ENCODE measurements at regions not wholly inside any gene's neighbourhood (a gene's known extent, or its start where the extent isn't known, plus 50 kb on each side); places are given as distances from the start of the nearest gene placed in this dataset.

DNA sequence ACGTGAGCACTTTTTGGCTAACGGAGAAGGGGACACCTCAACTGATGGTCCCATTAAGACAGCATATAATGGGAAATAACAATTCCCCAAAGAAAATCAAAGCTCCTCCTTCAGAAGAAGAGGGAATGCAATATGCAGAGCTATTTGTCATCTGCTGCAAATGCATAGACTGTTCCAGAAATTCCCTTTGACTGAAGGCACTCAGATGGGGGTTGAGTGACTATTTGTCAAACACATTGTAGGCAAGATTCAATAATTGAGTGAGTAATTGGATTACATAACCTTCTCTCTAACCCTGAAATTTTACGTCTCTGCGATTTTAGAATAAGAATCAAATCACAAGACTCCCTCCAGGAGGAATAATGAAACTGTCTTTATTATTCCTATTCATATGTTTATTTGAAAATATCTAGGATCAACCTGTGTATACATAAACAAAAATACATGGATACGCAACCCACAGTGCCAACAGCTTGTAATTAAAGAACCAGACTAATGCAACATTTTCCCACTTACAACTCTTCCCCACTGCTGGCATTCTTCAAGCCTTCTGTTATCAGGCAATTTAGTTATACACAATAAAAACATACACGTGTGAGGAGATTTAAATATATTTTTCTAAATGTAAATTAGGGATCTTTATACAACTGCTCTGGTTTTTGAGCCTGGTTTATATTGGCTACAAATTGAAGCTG, 256.6 kb downstream of the GBA3 start:
- no peak for DNase-seq (ENCODE audit: low spot score)

DNA sequence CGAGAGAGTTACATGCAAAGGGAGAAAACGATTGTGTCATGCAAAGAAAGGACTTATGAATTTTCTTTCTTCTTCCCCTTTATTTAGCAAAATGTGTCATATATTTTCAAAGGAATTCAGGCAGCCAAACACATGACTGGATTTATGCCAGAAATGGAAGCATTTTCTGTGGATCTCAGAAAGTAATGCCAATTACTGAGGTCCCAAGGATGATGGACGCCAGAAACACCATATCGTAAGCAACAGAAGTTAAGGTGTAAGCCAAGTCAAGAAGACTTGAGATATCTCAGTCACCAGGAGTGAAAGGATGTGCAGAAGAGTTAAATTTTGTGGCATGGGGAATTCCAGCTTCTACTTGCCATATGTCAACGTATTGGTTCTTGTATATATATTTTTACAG, 255.1 kb downstream of the GBA3 start:
- DNase-seq (ENCODE audit: low spot score) = no peak

DNA sequence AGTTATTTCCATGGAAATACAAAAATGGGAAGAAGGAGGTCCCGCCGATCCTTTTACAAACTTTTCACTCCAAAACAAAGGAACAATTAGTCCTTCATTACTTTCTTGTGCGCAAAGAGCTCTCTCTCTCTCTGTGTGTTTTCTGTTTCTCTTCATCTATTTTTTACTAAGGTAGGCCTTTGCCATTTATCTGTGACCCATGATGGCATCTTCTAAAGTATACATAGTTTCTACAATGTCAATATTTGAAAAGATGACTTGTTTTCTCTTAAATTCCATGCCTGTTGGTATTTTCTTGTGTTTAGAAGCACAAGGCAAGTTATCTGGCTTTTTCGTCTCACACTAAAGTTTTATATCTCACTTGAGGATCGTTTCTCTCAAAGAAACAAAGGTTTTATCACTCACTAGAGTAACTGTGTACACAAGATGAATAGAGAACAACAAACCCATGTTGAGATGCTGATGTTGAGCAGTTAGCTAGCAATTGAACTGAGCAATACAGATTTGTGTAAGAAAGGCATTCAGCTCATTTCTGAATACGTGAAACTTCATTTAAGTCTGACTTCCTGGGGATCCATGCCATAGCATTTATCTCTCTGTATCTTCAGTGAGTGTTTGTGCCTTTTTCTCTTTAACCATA, 250.3 kb downstream of the GBA3 start:
- DNase-seq (ENCODE audit: low spot score) = no peak

DNA sequence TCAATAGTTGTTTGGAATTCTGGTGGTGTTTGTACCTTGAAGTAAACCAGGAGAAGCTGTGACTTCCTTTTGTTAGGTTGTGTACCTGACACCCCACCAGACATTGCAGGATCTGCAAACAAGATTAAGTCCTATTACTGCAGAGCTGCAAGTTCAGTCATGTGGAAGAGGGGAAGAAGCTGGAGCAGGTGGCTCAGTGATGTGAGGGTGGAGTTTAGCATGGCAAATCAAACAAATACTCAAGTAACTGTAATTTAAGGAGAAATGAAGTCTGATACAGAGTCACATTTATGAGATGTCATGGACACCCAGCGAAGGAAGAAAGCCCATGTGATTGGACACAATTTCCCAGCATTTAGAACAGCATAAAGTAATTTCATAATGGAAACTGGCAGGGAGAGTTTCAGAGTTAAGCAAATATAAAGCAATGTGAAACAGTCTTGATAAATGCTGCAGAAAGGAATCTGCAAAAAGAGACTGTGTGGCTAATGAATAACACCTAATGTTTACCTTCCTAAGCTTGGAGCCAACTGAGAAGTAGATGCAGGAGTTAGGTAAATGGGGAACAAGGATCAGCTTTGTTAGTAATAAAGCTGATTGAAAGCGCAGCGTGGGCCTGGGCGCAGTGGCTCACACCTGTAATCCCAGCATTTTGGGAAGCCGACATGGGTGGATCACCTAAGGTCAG, 249.1 kb downstream of the GBA3 start:
- no peak for DNase-seq (ENCODE audit: low spot score)

DNA sequence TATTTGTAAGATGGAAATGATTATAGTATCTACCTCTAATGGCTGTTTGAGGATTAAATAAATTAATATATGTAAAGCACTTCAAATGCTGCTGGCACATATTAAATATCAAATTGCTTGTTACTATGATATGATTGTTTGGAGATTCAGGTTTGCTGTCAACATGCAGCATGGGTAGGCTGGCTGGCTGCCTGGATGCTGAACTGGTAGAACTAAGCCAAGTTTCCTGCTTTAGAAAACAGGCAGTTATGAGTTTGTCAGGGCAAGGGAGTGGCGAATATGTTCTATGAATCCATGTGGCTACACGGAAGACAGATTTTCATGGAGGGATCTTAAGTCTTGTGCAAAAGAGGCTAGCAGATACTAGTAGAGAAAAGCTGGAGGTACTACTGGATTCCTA, 239.6 kb downstream of the GBA3 start:
- DNase-seq (ENCODE audit: low spot score) = no peak

DNA sequence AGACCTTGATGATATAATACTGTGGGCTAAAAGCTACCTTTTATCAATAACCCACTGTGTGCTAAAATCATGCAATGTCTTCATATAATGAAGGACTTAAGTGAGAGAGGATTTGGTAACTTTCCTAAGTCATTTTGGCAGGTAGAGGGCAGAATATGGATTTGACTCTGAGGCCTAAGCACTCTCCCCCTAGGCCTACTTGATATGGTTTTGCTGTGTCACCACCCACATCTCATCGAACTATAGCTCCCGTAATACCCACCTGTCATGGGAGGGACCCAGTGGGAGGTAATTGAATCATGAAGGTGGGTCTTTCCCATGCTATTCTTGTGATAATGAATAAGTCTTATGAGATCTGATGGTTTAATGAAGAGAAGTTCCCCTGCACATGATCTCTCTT, 229.7 kb downstream of the GBA3 start:
- no peak for DNase-seq (ENCODE audit: low spot score)

DNA sequence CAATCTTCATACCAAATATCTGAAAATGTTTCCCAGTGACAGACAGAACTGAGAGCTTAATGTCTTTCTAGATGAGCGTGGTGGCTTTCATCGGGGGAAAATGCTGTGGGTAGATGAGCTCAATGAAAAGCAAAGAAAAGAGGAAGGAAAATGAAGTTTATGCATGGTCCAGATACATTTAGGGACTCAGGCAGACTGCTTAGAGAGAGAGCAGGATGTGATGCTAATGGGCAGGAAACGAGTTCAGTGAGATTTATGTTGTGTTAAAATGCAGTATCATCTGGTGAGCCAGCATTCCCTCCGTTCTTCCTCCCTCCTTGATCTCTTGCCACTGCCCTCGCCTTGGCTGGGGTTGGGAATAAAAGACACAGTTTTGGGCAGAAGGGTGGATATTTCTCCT, 229.2 kb downstream of the GBA3 start:
- no peak for DNase-seq (ENCODE audit: low spot score)

DNA sequence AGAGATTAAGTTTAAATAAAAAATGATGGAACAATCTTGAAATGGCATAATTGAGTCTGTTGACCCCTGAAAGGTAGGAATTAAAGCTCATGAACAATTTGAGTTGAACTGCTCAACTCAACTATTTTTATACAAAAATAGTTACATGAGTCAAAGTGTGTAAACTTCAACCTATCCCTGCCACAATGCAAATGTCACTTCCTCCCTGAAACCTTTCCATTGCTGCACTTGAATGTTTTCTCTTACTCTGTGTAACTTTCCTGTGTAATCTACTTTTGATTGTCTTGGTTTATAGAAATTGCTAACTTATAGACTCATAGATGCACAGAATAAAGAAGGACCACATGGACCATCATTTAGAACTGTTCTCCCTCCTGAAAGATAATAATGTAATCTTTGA, 218.5 kb downstream of the GBA3 start:
- DNase-seq (ENCODE audit: low spot score) = no peak

DNA sequence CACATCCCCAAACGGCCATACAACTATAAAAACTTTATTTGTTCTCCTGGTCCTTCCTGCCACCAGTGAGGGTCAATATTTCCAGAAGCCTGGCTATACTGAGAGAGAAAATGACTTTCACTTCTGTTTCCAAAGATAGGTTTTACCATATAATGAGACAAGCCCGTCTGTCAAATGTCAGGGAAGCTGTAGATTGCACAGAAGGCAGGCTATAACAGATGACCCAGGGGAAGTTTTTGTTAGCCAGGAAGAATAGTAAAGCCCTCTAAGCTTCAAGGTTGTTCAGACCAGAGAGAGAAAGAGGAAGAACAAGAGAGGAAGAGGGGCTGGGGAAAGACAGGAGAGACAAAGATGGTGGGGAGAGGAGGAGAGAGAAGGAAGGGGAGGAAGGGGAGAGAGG, 217.5 kb downstream of the GBA3 start:
- no peak for DNase-seq (ENCODE audit: low spot score)

DNA sequence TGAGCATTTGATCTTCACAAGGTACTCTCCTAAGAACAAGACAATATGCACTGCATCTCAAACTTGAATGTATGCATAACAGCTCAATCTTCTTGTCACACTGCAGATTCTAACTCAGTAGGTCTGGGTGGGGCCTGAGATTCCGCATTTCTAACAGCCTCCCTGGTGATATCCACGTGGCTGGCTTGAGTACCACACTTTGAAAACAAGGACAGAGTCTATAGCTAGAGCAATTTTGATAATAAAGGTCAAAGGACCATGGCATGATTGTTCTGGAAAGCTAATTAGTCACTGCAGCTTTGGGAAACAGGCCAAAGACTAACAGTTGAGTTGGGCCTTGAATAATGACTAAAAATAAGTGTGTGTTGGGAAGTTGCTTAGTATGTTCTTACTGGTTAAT, 213.3 kb downstream of the GBA3 start:
- DNase-seq (ENCODE audit: low spot score) = no peak

DNA sequence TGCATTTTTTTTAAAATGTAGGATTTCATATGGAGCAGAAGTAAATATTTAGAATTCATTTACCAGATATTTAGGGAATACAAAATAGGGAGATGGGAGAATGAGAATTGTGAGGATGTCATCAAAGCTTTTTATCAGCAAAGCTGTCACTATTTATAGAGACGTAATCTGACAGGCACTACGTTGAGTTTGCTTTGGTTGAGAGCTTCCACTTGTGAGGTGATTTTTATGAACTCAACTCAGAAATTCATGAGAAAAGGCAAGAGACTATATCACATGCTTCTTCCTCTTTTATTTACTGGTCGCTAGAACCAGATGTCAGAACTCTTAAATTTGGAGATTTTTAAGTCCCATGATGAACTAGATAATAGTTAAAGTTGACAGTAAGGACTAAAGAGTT, 211.2 kb downstream of the GBA3 start:
- no peak for DNase-seq (ENCODE audit: low spot score)

DNA sequence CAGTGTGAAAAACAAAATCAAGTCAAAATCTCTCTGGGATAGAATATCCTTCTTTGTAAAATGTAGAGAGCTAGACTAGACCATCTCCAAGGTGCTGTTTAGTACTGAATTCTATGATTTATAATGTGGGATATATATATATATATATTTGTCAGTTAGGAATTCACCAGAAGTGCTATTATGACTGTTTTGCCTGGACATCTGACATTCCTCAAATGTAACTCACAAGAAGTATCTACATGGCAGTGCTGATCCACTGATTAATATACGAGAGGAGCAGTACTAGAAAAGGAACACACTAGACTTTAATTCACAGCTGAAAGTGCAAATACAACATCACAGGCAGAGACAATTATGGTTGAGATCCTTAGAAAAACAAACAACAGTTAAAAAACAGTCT, 208.9 kb downstream of the GBA3 start:
- DNase-seq (ENCODE audit: low spot score) = no peak

DNA sequence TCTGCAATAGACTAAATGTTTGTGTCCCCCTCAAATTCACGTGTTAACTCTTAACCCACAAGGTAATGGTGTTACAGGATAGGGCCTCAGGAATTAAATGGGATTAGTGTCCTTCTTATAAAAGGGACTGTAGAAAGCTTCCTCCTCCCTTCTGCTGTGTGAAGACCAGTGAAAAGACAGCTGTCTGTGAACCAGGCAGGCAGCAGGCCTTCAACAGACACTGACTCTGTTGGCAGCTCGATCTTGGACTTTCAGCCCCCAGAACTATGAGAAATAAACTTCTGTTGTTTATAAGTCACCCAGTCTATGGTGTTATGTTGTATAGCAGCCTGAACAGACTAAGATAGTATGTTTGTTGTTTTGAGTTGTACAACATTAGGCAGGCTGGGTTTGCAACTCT, 208.1 kb downstream of the GBA3 start:
- no peak for DNase-seq (ENCODE audit: low spot score)

DNA sequence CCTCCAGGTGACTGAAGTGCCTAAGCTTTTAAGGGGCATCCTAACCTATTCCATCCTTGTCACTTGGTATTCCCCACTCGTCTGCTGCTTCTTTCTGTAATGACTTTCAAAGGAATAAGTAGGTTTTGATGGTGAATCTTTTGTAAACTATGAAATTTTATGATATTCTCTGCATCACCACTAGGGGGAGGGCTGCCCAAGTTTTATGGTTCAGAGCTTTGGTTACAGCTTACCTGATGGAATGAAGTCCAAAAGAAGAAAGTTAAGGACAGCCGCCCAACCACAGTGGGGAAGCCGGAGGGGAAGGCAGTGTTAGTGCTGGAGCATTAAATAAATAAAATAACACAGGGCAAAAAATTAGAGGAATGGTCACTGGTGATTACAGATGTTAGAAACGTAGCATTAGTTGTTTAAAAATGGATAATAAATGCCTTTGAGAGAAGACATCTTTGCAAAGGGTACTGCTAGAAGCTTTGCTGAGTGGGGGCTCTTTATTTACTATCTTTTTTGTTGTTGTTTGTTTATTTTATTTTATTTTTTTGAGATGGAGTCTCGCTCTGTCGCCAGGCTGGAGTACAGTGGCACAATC, 204.9 kb downstream of the GBA3 start:
- DNase-seq (ENCODE audit: low spot score) = peak; percentile 11

DNA sequence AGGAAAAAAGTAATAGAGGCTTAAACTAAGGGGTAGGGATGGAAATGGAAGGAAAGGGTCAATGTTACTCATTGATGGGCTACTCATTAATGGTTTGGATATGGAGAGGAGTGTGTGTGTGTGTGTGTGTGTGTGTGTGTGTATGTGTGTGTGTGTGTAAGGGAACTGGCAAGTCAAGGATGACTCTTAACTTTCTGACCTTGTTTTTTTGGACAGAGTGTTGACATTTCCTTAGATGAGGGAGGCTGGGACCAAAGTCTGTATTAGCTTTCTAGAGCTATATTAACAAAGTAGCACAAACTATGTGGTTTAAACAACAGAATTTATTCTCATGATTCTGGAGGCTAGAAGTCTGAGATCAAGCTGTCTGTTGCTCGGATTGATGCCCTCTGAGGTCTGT, 202.7 kb downstream of the GBA3 start:
- no peak for DNase-seq (ENCODE audit: low spot score)

DNA sequence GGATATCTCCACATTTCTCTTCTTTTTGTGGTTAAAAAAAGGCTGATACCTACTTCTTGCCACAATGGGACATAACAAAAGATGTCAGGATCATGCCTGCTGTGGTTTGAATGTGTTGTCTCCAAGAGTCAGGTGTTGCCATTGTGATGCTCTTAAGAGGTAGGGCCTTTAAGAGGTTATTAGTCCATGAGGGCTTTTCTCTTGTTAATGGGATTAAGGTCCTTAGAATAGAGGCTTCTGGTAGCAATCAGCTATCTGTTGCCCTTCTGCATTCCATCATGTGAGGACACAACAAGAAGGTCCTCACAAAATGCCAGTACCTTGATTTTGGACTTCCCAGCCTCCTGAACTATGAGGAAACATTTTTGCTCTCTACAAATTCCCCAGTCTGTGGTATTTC, 191.4 kb downstream of the GBA3 start:
- DNase-seq (ENCODE audit: low spot score) = no peak

DNA sequence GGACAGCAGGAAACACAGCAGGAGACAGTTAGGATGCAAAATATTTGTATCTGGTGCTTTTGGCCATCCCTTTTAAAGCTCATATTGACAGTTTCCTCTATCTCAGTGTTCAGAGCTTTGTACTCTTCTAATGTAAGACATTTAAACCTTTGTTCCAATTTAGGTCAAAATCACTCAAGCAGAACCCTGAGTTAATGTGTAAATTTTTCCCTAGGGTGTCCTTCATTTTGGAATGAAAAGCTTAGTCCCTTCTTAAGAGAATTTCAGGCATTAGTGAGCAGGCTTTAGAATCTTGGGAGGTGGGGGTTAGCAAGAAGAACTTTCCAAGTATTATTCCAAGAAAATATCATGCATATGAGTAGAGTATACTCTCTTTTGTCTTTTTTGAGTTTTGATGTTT, 188.7 kb downstream of the GBA3 start:
- no peak for DNase-seq (ENCODE audit: low spot score)

DNA sequence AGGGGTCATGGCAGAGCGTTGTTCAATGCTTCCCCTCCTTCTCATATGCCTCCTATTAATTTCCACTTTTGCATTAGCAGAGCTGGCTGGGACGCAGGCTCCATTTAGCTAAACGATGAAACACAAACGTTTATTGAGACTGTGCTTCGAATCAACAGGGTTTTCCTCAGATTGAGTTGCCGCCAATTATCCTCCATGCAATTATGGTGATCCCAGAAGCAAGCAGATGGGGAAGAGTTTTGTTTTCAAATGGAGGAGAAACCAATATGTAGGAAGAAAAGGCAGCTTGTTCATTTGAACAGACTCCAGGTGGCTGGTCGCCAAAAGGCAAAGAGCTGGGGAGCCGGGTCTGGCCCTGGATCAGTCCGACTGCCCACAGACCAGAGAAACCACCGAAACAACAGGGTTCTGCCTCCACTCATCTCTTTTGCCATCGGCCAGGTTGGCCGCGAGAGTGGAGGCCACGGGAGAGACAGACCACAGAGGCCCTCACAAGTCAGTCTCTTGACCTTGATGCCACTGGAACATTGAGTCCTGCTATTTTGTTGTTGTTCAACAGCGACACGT, 184.8 kb downstream of the GBA3 start:
- no peak for DNase-seq (ENCODE audit: low spot score)

DNA sequence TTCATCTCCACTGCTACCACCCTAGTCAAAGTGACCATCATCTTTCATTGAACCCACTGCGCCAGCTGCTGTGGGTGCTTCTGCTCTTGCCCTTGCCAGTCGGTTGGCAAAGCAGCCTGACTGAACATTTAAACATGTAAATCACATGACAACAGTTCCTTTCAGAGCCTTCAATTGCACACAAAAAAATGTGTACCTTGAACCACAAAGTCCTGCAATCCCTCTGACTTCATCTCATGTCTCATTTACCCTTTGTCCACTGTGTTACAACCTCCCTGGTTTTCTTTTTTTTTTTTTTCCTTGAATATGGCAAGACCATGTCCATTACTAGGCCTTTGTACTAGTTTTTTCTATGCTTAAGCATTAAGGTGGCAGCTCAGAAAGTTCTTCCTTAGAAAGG, 183.5 kb downstream of the GBA3 start:
- no peak for DNase-seq (ENCODE audit: low spot score)

DNA sequence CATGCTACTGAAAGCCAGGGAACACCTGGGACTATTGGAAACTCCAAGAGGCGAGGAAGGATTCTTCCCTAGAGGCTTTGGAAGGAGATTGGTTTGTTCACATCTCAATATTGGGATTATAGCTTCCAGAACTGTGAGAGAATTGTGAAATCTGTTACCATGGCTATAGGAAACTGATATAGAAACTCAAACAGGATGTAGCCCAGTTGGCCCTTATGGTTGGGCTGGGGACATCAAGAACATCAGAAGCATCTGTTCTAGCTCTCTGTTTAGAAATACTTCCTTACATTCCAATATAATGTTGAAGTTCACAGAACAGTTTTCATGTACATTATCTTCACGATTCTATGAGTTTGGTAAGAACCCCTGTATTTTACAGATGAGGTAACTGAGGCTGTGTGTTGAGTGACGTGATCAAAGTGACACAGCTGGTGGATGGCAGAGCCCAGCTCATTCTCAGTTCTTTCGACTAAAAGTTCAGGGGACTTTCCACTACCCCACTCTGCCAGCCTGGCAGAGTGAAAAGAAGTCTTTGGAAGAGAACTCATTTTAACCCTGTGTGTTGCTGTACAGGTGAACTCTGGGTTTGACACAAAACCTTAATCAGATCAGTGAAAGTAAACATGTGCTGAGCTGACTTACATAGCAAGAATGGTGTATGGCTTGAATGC, 183.0 kb downstream of the GBA3 start:
- DNase-seq (ENCODE audit: low spot score) = no peak

DNA sequence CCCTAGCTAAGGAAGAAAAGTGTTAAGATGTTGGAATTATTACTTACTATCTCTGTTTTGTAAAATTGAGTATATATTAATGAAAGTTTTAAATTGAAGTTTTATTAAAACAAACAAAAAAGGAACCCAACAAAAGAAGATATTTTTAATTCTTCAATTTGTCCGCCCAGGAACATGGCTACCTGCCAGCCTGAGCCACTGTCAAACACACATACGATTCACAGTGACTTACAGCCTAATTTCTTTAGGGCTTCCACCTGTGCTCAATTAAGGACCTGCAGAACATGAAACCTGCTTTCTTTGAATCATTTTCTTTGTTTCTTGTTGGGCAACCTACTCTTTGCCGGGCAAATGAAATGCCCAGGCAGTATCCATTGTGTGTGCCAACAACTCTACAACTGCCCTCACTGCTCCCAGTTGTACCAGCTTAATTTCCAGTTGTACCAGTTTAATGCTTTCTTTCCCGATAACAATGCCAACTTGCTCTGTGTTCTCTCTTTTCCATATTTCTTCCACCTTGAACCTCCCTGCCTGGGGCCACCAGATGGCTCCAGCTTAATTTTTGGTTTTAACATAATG, 181.7 kb downstream of the GBA3 start:
- DNase-seq (ENCODE audit: low spot score) = no peak

DNA sequence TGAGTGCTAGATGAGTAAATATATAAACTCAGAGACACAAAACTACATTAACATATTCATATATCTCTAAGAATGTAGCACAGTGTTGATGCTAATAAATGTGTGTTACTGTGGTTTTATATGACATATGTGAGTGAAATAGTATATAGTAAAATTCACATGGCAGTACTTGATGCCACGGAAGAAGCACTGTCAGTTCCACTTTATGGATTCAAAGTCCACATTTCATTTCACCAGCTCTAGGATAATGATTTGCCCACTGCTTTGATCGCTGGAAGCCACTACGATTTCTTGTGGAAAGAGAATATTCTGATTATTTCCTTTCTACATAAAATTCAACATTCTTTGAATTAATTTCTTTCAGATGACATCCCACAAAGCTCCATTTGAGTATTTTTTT, 181.2 kb downstream of the GBA3 start:
- DNase-seq (ENCODE audit: low spot score) = no peak

Data from AG08396 (cell line).